Fibroblast of lung (primary cell): ENCODE measurements at regions not wholly inside any gene's neighbourhood (a gene's known extent, or its start where the extent isn't known, plus 50 kb on each side); places are given as distances from the start of the nearest gene placed in this dataset.

Source experiments
- DNase-seq, 2 donors: peaks; one replicate each; pipeline versions ENCODE4 v3.0.0 to v3.0.0-alpha.2; 2010; ENCODE audit warnings: low read depth in 2 of 2
- H2AFZ ChIP-seq: 2 replicates; pipeline ENCODE4 v1.5.1; 2012; ENCODE audit warnings: low read length, control low read depth, inconsistent platforms
- H3K27ac ChIP-seq: 2 replicates; pipeline ENCODE4 v1.5.1; 2011; ENCODE audit warnings: low read length, control low read depth; ENCODE audit not compliant: insufficient read depth
- H3K27me3 ChIP-seq: 2 replicates; pipeline ENCODE4 v1.5.1; 2011; ENCODE audit warnings: mild to moderate bottlenecking, low read length; ENCODE audit not compliant: control insufficient read depth, insufficient read depth
- H3K36me3 ChIP-seq: 2 replicates; pipeline ENCODE4 v1.5.1; 2011; ENCODE audit warnings: low read length; ENCODE audit not compliant: control insufficient read depth, insufficient read depth
- H3K4me1 ChIP-seq: 2 replicates; pipeline ENCODE4 v1.5.1; 2011; ENCODE audit warnings: low read length; ENCODE audit not compliant: control insufficient read depth, insufficient read depth; ENCODE audit errors: extremely low read depth
- H3K4me2 ChIP-seq: 2 replicates; pipeline ENCODE4 v1.5.1; 2011; ENCODE audit warnings: low read length, control low read depth; ENCODE audit not compliant: insufficient read depth; ENCODE audit errors: extremely low read depth
- H3K4me3 ChIP-seq, 4 experiments: fragments of 200-600 bp in 1 of 4; sonication (generic) in 1 of 4; replicated peaks in 1 of 4; 2 replicates each; pipeline ENCODE4 v1.5.1; 2011 to 2016; ENCODE audit warnings: low read length in 4 of 4, low read depth in 3 of 4, mild to moderate bottlenecking in 3 of 4, control low read depth in 2 of 4, inconsistent platforms in 1 of 4, mixed read lengths in 1 of 4; ENCODE audit not compliant: insufficient read depth in 1 of 4; ENCODE audit errors: control extremely low read depth in 1 of 4
- H3K79me2 ChIP-seq: 2 replicates; pipeline ENCODE4 v1.5.1; 2012; ENCODE audit warnings: mild to moderate bottlenecking, low read length, inconsistent platforms; ENCODE audit not compliant: control insufficient read depth, insufficient read depth
- H3K9ac ChIP-seq: 2 replicates; pipeline ENCODE4 v1.5.1; 2011; ENCODE audit warnings: mild to moderate bottlenecking, low read length, control low read depth; ENCODE audit not compliant: insufficient read depth
- H3K9me3 ChIP-seq: 2 replicates; pipeline ENCODE4 v1.5.1; 2012; ENCODE audit warnings: low read depth, low read length; ENCODE audit not compliant: control insufficient read depth, insufficient read depth
- H4K20me1 ChIP-seq: 2 replicates; pipeline ENCODE4 v1.5.1; 2011; ENCODE audit warnings: low read length; ENCODE audit not compliant: control insufficient read depth, insufficient read depth; ENCODE audit errors: extremely low read depth
- EZH2 ChIP-seq: IDR thresholded peaks from 2 replicates; pipeline ENCODE4 v1.5.1; 2012; ENCODE audit warnings: low read length, control low read depth, mild to moderate bottlenecking; ENCODE audit errors: missing control alignments
- TF ChIP-seq, protein P1 (sequence below), 2 donors: IDR thresholded peaks in 1 of 2; conservative IDR thresholded peaks in 1 of 2; 1 replicate in 1 of 2; 2 replicates in 1 of 2; pipeline ENCODE4 v1.5.1; 2011 to 2012; ENCODE audit warnings: low read length in 2 of 2, control low read depth in 1 of 2, inconsistent platforms in 1 of 2, low read depth in 1 of 2, mild to moderate bottlenecking in 1 of 2

DNA sequence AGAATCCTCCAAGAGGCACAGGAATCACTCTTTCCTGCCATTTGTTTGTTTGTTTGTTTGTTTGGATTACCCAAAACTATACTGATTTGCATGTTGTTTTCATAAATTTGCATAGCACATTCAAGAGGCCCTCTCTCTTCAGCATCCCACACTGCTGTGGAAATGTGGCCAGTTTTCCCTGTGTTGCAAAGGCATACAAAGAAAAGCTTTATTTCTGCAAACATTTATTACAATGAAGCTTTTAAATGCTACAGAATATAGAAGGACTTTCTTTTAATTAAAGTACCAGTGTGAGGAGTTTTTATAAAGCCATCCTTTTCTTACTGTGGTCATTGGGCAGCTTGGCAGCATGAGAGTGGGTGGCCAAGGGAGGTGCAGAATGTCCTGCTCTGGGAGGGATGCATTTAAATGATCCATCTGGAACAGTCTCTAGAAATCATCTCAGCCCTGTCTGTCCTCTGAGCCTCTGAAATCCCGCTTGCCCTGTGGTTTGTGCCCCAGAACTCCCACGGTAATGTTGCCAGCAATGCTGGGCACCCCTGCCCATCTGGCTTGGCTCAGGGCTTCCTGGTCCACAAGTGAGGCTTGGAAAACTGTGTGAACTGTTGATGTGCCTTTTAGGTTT lies 356.8 kb upstream of the KIF2A start:
- Histone ChIP-seq H2AFZ (no peak overlapping the region), H3K79me2 (no peaks in the 10 kb centered on the region), H4K20me1 (no peaks in the 10 kb centered on the region), H3K36me3 (no peaks in the 10 kb centered on the region), H3K4me3 (no peak overlapping the region), H3K27ac (no peak overlapping the region), H3K9ac (no peak overlapping the region), H3K4me1 (no peaks in the 10 kb centered on the region), H3K27me3 (no peaks in the 10 kb centered on the region), H3K9me3 (no peaks in the 10 kb centered on the region), H3K4me2 (no peak overlapping the region)
- no peak for DNase-seq
- TF ChIP-seq, protein P1, sequence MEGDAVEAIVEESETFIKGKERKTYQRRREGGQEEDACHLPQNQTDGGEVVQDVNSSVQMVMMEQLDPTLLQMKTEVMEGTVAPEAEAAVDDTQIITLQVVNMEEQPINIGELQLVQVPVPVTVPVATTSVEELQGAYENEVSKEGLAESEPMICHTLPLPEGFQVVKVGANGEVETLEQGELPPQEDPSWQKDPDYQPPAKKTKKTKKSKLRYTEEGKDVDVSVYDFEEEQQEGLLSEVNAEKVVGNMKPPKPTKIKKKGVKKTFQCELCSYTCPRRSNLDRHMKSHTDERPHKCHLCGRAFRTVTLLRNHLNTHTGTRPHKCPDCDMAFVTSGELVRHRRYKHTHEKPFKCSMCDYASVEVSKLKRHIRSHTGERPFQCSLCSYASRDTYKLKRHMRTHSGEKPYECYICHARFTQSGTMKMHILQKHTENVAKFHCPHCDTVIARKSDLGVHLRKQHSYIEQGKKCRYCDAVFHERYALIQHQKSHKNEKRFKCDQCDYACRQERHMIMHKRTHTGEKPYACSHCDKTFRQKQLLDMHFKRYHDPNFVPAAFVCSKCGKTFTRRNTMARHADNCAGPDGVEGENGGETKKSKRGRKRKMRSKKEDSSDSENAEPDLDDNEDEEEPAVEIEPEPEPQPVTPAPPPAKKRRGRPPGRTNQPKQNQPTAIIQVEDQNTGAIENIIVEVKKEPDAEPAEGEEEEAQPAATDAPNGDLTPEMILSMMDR (conservative IDR thresholded peaks at IDR 0.05 in 1 of 2, IDR thresholded peaks at IDR 0.05 in 1 of 2; ENCODE audit: low read depth in 1 of 2, low read length in 2 of 2) = no peak
- no peak for TF ChIP-seq EZH2

DNA sequence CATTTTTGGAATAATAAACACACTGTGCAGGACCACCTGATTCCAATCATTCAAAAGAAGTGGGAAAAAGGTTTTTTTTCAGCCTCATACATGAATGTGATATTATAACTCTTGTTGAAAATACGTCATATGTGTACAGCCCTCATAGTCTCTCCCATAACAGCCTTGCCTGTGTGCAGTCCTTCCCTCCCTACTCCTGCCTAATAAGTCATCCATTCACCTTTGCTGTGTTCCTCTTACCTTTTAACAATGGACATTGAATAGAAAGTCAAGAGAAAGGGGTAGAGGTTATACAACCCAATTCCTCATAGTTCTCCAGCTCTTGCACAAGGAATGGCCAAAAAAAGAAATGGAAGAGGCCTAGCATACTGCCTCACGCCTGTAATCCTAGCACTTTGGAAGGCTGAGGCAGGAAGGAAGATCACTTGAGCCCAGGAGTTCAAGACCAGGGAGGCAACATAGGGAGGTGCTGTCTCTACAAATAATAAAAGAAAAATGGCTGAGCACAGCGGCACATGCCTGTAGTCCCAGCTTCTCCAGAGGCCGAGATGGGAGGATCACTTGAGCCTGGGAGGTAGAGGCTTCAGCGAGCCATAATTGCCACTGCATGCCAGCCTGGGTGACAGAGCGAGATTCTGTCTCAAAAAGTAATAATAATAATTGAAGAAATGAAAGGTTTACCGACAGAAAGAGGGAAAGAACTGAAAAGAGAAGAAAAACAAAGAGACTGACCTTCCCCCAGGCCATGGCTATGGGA lies 356.1 kb upstream of the KIF2A start:
- no peak overlapping the region for H2AFZ ChIP-seq
- no peaks in the 10 kb centered on the region for H4K20me1 ChIP-seq
- no peak overlapping the region for H3K27ac ChIP-seq
- no peaks in the 10 kb centered on the region for H3K27me3 ChIP-seq
- no peaks in the 10 kb centered on the region for H3K79me2 ChIP-seq
- no peak overlapping the region for H3K4me2 ChIP-seq
- TF ChIP-seq, protein P1 (conservative IDR thresholded peaks at IDR 0.05 in 1 of 2, IDR thresholded peaks at IDR 0.05 in 1 of 2; ENCODE audit: low read depth in 1 of 2, low read length in 2 of 2) = no peak
- TF ChIP-seq EZH2 = no peak
- H3K9ac ChIP-seq = no peak overlapping the region
- H3K4me1 ChIP-seq = no peaks in the 10 kb centered on the region
- no peak for DNase-seq
- no peaks in the 10 kb centered on the region for H3K36me3 ChIP-seq
- H3K4me3 ChIP-seq = no peak overlapping the region
- no peaks in the 10 kb centered on the region for H3K9me3 ChIP-seq

DNA sequence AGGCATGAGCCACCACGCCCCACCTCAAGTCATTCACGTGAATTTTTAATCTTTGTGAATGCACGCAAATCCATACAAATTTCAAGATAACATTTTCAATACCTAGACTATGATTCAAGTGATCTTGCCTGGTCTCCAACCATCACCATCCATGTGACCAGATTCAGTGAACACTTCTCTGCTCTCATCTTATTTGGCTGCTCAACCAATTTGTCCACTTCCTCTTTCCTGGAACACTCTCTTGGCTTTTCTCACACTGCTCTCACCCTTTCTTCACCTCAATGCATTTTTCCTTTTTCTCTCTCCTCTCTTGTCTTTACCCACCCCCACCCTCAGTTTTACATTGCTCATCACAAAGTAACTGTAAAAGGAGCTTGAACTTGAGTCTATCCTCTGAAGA lies 354.7 kb upstream of the KIF2A start:
- no peaks in the 10 kb centered on the region for H4K20me1 ChIP-seq
- no peak overlapping the region for H3K9ac ChIP-seq
- no peaks in the 10 kb centered on the region for H3K79me2 ChIP-seq
- no peak overlapping the region for H2AFZ ChIP-seq
- H3K4me2 ChIP-seq = no peak overlapping the region
- DNase-seq = no peak
- H3K9me3 ChIP-seq = no peaks in the 10 kb centered on the region
- no peak for TF ChIP-seq EZH2
- TF ChIP-seq, protein P1 (conservative IDR thresholded peaks at IDR 0.05 in 1 of 2, IDR thresholded peaks at IDR 0.05 in 1 of 2; ENCODE audit: low read depth in 1 of 2, low read length in 2 of 2) = no peak
- H3K27me3 ChIP-seq = no peaks in the 10 kb centered on the region
- no peak overlapping the region for H3K27ac ChIP-seq
- H3K36me3 ChIP-seq = no peaks in the 10 kb centered on the region
- H3K4me3 ChIP-seq = no peak overlapping the region
- no peaks in the 10 kb centered on the region for H3K4me1 ChIP-seq
